ENCODE measurements at regions not wholly inside any gene's neighbourhood (a gene's known extent, or its start where the extent isn't known, plus 50 kb on each side); places are given as distances from the start of the nearest gene placed in this dataset.

DNA sequence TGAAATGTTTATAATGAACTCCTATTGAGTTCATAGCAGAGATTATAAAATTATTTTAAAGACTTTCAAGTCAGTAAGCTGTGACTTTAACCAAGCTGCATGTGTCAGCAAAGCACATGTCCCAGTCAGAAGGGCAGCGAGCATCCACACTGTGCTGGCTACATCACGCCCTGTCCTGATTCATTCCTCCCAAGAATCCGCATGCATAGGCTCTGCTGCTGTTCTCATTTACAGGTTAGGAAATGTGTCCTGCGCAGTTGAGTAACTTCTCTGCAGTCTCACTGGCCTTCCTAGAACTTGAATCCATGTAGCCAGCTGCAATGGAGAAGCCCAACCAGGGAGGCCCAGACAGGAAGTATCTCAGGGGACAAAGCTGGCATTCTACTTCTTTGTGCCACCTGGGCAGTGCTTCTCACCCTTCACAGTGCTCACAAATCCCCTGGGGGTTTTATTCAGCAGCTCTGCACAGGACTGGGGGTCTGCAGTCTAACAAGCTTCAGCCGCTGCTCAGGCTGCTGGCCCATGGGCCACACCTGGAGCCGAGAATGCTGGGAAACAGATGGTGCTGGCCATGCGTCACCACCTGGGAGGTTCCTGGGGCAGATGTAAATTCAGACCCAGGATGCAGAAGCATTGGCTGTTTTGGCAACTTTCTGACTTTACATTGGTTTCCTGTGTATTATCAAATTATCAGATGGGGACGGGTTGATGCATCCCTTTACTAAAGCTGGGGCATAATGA is 192.8 kb upstream of the GDF10 start:
- DNase-seq, result no peak

- DNase-seq, result no peak
These were observed 190.1 kb upstream of the GDF10 start for GRCh38 chr10:47109906-47110305.

- DNase-seq, result no peak
These were observed 188.6 kb upstream of the GDF10 start for GRCh38 chr10:47111329-47111862.

DNA sequence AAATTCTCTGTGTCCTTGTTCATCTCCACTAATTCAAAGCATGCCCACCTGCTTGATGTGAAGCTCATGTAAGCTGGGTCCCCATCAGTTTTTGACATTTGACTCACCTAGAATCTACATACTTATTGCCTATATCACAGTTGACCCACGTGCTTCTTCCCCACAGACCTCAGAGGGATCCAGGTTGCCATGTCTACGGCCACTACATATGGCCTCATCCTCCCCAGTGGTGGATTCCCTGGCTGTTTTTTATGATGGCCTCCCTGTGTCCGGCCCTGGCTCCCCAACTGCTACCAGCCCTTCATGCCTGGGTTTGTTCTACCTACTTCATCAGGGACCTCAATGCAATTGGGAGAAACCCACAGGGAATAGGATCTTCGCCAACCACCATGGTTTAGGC is 187.4 kb upstream of the GDF10 start:
- no peak for DNase-seq

DNA sequence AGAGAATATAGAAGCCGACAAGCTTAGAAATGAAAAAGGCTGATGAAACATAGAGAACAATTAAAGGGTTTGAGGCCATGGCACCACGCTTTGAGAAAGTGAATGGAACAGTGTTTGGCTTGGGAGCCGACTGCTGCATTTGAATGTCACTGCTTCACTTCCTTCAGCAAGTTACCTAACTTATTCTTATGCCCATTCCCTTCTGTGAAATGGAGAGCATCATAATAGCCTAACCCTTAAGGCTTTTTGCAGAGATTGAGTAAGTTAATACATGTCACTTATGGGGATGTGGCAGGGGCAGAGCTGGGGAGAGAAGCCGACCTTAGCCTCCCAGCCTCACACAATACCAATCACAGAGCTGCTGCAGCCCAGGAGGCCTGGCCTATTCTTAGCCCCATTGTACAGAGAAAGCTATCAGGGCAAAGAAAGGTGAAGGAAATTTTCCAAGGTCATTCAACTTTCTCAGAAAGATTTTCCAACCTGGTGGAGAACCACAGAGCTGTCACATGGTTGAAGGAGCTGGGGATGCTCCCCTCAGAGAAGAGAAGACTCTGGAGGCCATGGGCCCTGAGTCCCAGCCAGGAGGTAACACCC is 186.0 kb upstream of the GDF10 start:
- no peak for DNase-seq

DNA sequence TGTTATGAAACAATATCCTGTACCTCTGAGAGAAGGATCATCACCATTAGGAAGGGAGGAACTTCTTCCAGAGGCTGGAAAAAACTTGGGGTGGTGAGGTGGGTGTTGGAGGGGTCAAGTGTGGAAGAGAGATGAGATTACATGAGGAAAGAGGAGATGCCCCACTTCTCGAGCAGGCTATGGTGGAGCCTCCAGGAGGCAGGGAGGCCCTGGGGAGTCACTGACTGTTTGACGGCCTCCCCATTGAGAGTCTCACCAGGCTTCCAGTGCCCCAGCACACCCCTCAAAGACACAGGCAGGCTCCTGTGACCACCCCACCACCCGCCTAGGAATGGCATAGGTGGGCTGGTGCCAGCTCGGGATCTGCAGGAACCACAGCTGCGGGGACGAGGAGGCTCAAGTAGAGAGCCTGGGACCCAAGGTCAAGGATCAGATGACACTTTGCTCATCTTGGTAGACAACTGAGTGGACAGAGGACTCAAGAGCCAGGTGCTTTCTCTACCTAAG is 185.3 kb upstream of the GDF10 start:
- DNase-seq, result no peak

DNA sequence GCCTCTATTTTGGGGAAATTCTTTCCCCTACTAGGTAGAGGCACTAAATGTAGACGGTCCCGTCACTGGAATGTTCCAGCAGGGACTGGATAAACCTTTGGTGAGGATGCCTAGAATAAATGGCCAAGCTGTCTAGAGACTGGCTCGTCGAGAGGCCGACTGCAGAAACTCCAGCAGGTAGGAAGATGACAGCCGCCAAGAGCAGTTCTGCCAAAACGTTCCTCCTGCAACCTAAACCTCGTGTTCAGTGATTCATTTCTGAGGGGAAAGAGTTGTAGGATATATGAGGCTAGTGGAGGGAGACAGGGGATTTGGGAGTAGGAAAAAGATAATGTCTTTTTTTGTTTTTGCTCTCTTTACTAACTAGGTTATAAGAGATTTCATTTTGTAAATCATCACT is 184.7 kb upstream of the GDF10 start:
- no peak for DNase-seq

DNA sequence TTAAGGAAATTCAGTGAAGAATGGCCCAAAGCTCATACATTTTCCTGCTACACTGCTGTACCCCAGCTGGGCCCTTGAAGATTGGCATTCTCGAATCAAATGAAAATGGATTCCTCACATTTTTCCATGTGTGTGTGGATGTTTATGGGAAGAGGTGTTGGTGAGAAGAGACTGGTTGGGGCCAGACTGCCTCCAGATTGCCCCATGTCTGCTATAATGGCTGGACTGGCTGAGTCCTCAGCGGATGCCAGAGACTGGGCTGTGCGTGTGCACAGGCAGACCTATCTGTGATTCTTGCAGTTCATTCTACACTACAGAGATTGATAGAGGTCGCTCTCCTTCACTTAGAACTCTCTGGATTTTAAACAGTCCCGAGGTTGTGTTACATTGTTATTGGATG is 183.6 kb upstream of the GDF10 start:
- DNase-seq, result no peak

DNA sequence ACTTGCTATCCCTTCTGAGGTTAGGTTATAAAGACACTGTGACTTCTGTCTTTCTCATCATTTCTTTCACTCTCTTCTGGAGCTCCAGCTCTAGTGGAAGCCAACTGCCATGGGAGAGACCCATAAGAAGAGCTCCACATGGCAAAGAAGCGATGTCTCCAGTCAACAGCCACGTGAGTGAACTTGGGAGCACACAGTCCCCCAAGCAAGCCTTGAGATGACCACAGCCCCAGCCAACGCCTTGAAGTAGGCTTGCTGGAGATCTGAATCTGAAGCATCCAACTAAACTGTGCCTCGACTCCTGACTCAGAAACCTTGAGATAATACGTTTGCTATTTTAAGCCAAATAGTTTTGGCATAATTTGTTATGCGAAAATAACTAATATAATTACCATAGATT is 181.7 kb upstream of the GDF10 start:
- DNase-seq, result no peak

- DNase-seq, result no peak
These were observed 178.7 kb upstream of the GDF10 start for GRCh38 chr10:47121336-47121735.

DNA sequence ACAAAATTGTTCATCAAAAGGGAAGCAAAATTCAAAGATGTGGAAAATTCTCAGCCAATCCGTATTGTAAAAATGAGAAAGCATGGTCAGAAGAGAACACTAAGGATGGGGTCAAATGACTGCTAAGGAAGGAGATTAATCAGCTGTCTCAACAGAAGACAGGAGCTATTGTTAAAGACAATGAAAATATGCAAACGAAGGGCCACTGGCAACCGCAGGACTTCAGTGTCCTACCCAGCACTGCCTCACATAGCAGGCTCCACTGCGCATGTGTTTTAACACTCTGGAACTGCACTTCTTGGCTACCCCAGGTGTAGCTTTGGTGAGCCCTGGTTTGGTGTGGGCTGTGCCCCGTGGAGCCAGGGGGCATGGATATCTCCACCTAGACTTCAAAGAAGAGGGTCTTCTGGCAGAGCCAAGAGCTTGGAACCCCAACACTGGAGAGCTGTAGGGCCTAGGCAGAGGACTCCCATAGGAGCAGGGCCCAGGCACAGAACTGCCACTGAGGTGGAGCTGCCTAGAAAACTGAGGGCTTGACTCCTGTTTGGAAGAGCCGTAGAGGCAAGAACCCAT is 176.2 kb upstream of the GDF10 start:
- no peak for DNase-seq

DNA sequence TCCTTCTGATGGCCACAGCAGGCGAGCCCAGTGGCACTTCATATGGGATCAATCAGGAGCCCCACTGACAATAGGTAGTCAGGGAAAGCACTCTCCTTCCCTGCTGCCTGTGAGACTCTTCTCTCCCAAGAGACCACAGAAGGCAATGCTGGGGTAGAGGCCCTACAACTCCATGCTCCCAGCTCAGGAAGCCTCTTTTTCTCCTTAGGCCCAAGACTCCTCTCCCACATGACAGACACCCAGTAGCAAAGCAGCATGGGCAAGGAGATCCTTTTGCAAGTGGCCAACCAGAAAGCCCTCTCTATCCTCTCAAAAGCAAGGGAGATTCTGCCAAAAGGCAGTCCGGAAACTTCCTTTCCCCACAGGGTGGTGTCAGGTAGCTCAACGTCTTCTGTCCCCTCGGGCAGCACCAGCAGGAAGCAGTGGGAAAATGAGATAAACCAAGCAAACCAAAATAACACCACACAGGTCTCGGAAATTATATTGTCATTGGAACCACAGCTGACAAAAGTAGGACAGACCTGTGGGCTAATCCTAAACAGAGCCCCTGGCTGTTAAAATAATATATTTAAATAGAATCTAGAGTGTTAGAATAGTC is 172.7 kb upstream of the GDF10 start:
- DNase-seq, result no peak

- DNase-seq, result no peak
These were observed 169.5 kb upstream of the GDF10 start for GRCh38 chr10:47130491-47130890.

GRCh38 chr10:47133871-47134570 is 166.0 kb upstream of the GDF10 start:
- DNase-seq, result no peak

DNA sequence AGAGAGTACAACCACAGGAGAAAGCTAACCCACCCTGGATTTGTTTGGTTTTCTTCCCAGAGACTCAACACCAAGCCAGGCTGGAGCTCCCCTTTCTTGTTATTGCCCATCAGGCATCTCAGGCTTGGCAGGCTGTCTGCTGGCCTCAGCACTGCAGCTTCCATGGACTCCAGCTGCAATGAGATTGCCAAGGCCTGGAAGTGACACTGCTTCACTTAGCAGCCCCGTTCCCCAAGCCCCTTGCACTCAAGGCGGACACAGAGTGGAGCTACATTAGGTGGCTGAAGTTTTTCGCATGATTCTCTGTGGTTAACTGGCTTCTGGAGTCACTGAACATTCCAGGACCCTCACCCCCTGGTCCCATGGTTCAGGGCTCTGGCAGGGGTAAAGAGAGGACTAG is 163.1 kb upstream of the GDF10 start:
- no peak for DNase-seq

GRCh38 chr10:47137311-47137851 is 162.6 kb upstream of the GDF10 start:
- no peak for DNase-seq

DNA sequence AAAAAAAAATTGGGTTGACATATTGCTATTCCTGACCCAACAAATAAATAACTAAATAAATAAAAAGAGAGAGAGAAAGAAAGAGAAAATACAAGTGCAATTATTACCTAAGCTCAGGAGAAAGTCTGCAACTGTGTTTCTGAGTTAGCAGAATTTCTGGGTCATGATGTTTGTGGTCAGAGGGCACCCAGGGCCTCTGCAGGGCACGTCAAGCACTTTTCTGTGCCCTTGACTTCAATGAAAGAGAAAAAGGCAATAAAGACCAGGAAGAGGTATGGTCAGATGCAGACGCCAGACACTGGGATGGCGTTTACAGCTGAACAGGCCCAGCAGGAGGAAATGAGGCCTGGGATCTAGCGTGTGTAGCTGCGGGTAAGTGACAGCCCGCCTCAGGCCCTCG is 160.9 kb upstream of the GDF10 start:
- DNase-seq, result no peak

DNA sequence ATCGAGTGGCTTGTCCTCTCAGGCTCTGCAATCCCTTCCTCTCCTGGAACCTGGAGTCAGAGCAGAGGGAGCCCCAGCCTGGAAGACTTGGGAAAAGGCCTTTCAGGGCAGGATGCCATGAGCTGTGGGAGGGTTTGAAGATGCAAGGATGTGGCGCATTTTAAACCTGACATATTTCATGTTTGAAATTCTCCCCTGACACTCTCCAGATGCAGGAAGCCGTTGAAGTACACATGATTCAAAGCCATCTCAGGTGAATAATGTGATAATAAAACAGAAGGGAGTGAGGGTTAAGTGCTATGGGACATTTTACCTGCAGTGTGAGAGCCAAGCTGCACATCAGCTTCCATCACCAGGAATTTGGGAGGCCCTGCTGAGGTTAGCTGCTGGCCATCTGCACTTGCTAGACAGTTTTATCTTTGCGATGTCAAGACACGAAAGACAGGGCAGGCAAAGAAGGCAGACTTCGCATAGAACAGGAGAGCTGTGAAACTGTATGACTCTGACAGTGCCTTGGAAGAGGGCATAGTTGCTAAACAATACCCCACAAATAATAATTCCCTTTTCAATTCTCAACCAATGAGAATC is 159.1 kb upstream of the GDF10 start:
- DNase-seq, result no peak

- no peak for DNase-seq
These were observed 158.6 kb upstream of the GDF10 start for GRCh38 chr10:47141349-47141748.

- no peak for DNase-seq
These were observed 156.9 kb upstream of the GDF10 start for GRCh38 chr10:47143072-47143471.

DNA sequence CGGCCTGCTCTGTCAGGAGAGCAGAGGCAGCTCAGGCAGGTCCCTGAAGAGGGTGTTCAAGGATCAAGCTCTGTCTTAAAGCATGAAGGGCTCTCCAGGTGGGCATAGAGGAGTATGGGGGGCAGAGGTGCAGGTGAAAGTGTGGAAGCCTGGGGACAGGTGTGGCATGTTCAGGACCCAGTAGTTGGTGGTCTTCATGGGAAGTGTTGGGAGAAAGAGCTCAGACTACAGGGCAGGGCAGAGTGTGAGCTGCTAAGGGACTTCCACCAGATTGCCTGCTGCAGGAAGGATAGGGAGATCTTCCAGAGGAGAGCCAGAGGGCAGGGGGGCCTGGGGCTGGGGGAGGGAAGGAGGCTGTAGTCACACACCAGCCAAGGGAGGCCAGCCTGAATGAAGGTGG is 156.5 kb upstream of the GDF10 start:
- DNase-seq, result no peak

DNA sequence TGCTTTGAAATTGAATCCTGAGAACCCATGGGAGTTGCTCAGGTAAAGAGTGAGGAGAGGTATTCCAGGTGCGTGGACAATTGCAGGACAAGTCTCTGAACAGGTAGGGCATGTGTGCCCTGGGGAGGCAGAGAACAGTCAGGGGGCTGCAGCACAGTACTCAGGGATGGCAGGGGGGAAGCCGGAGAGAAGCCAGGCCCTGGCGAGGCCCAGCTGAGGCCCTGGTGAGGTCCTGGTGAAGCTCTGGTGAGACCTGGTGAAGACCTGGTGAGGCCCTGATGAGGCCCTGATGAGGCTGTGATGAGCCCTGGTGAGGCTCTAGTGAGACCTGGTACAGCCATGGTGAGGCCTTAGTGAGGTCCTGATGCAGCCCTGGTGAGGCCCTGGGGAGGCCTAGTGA is 155.5 kb upstream of the GDF10 start:
- no peak for DNase-seq

Measured in CD4-positive, alpha-beta T cell treated with Interleukin-21 for 1 hour (primary cell).